OCI-LY3 (cell line): ENCODE measurements at regions not wholly inside any gene's neighbourhood (a gene's known extent, or its start where the extent isn't known, plus 50 kb on each side); places are given as distances from the start of the nearest gene placed in this dataset.
A peak's percentile ranks its signal among the peaks of the same experiment; 100 is the strongest.

Source experiments
- H2AFZ ChIP-seq: fragments of 200-600, 300-600 bp; shearing (Covaris generic); 2 replicates; pipeline ENCODE4 v1.6.0; 2014; ENCODE audit warnings: antibody characterized with exemption, low read depth, low read length
- H3K27ac ChIP-seq: fragments of 200-600, 300-600 bp; sonication (generic); 2 replicates; pipeline ENCODE4 v1.5.1; 2014; ENCODE audit warnings: mild to moderate bottlenecking, low read length, moderate library complexity, mixed read lengths
- H3K27me3 ChIP-seq: fragments of 200-600, 300-600 bp; sonication (generic); 2 replicates; pipeline ENCODE4 v1.6.1; 2014; ENCODE audit warnings: low read depth, low read length, mixed read lengths
- H3K36me3 ChIP-seq: fragments of 200-600, 300-600 bp; sonication (generic); replicated peaks from 2 replicates; pipeline ENCODE3; 2014; ENCODE audit warnings: low read depth, low read length, mixed read lengths
- H3K4me1 ChIP-seq: fragments of 300-600, 200-600 bp; sonication (generic); 2 replicates; pipeline ENCODE4 v1.6.1; 2014; ENCODE audit warnings: low read length, mixed read lengths
- H3K4me2 ChIP-seq: fragments of 200-600, 300-600 bp; sonication (generic); 2 replicates; pipeline ENCODE4 v1.6.1; 2014; ENCODE audit warnings: low read length, mixed read lengths
- H3K4me3 ChIP-seq: fragments of 300-600, 200-600 bp; sonication (generic); 2 replicates; pipeline ENCODE4 v1.5.1; 2014; ENCODE audit warnings: antibody characterized with exemption, mild to moderate bottlenecking, low read length, moderate library complexity
- H3K79me2 ChIP-seq: fragments of 300-600, 200-600 bp; shearing (Covaris generic); 2 replicates; pipeline ENCODE4 v1.6.1; 2014; ENCODE audit warnings: mild to moderate bottlenecking, low read length, mixed read lengths
- H3K9ac ChIP-seq: fragments of 300-600, 200-600 bp; shearing (Covaris generic); 2 replicates; pipeline ENCODE4 v1.6.0; 2014; ENCODE audit warnings: mild to moderate bottlenecking, low read length, moderate library complexity
- H3K9me3 ChIP-seq: fragments of 200-600, 300-600 bp; shearing (Covaris generic); 2 replicates; pipeline ENCODE4 v1.6.1; 2014; ENCODE audit warnings: low read length, mixed read lengths; ENCODE audit not compliant: insufficient read depth
- H4K20me1 ChIP-seq: fragments of 200-600, 300-600 bp; sonication (generic); 2 replicates; pipeline ENCODE4 v1.6.1; 2016; ENCODE audit warnings: low read length, mixed read lengths; ENCODE audit not compliant: insufficient read depth
- EZH2phosphoT487 ChIP-seq: fragments of 200-600 bp; shearing (Covaris generic); IDR thresholded peaks from 2 replicates; pipeline ENCODE4 v1.6.1; 2018; ENCODE audit warnings: antibody characterized with exemption, mixed run types, low read depth
- TF ChIP-seq, protein P1 (sequence below): fragments of 200-600, 300-600 bp; sonication (generic); IDR thresholded peaks from 2 replicates; pipeline ENCODE4 v1.5.1; 2014; ENCODE audit warnings: antibody characterized with exemption, low read length, low read depth

DNA sequence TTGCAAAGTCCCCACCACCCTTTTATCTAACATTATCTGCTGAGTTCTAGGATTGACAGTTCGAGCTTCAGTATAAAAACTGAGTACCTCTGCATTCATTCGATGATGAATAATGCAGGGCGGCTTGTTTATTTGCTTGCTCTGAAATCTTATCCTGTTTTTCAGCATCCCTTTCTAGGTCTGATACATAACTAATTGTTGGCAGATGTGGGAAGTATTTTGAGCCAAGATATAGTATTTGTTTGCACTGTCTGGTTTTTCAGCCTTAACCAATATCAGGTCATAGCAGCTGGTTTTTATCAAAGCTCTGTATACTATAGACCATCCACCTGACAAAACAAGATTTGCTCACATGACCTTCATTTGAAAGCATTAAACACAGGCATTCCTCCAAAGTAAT lies 161.4 kb downstream of the TFEC start:
- no peaks in the 10 kb centered on the region for H3K36me3 ChIP-seq
- H3K4me1 ChIP-seq, result peaks cover 5% of the 10 kb centered on the region
- no peaks in the 10 kb centered on the region for H4K20me1 ChIP-seq
- TF ChIP-seq, protein P1, sequence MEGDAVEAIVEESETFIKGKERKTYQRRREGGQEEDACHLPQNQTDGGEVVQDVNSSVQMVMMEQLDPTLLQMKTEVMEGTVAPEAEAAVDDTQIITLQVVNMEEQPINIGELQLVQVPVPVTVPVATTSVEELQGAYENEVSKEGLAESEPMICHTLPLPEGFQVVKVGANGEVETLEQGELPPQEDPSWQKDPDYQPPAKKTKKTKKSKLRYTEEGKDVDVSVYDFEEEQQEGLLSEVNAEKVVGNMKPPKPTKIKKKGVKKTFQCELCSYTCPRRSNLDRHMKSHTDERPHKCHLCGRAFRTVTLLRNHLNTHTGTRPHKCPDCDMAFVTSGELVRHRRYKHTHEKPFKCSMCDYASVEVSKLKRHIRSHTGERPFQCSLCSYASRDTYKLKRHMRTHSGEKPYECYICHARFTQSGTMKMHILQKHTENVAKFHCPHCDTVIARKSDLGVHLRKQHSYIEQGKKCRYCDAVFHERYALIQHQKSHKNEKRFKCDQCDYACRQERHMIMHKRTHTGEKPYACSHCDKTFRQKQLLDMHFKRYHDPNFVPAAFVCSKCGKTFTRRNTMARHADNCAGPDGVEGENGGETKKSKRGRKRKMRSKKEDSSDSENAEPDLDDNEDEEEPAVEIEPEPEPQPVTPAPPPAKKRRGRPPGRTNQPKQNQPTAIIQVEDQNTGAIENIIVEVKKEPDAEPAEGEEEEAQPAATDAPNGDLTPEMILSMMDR, result no peak
- no peak for TF ChIP-seq EZH2phosphoT487
- H3K79me2 ChIP-seq, result no peaks in the 10 kb centered on the region
- no peak overlapping the region for H3K9ac ChIP-seq
- H3K9me3 ChIP-seq, result no peaks in the 10 kb centered on the region
- H2AFZ ChIP-seq, result no peak overlapping the region
- H3K4me3 ChIP-seq, result no peak overlapping the region
- H3K27me3 ChIP-seq, result no peaks in the 10 kb centered on the region
- H3K27ac ChIP-seq, result no peak overlapping the region
- H3K4me2 ChIP-seq, result no peak overlapping the region

GRCh38 chr7:115868369-115868768 lies 162.2 kb downstream of the TFEC start:
- no peak overlapping the region for H3K27ac ChIP-seq
- no peaks in the 10 kb centered on the region for H3K9me3 ChIP-seq
- no peak overlapping the region for H2AFZ ChIP-seq
- H3K36me3 ChIP-seq, result no peaks in the 10 kb centered on the region
- H3K9ac ChIP-seq, result no peak overlapping the region
- H3K79me2 ChIP-seq, result no peaks in the 10 kb centered on the region
- no peak overlapping the region for H3K4me2 ChIP-seq
- no peaks in the 10 kb centered on the region for H3K27me3 ChIP-seq
- TF ChIP-seq, protein P1, result no peak
- no peak for TF ChIP-seq EZH2phosphoT487
- peaks cover 11% of the 10 kb centered on the region for H3K4me1 ChIP-seq
- no peaks in the 10 kb centered on the region for H4K20me1 ChIP-seq
- H3K4me3 ChIP-seq, result no peak overlapping the region

GRCh38 chr7:115864082-115864481 lies 166.5 kb downstream of the TFEC start:
- H3K27ac ChIP-seq, result no peak overlapping the region
- no peaks in the 10 kb centered on the region for H3K36me3 ChIP-seq
- no peaks in the 10 kb centered on the region for H3K27me3 ChIP-seq
- no peak overlapping the region for H3K9ac ChIP-seq
- H4K20me1 ChIP-seq, result no peaks in the 10 kb centered on the region
- H3K4me1 ChIP-seq, result peaks cover 15% of the 10 kb centered on the region
- H3K4me3 ChIP-seq, result no peak overlapping the region
- peak overlapping the region; percentile 48 for H3K4me2 ChIP-seq
- H3K79me2 ChIP-seq, result no peaks in the 10 kb centered on the region
- no peak overlapping the region for H2AFZ ChIP-seq
- no peaks in the 10 kb centered on the region for H3K9me3 ChIP-seq
- TF ChIP-seq, protein P1, result no peak
- TF ChIP-seq EZH2phosphoT487, result no peak

- Histone ChIP-seq H3K4me1 (no peaks in the 10 kb centered on the region), H3K4me2 (no peak overlapping the region), H3K9ac (no peak overlapping the region), H2AFZ (no peak overlapping the region), H3K79me2 (no peaks in the 10 kb centered on the region), H3K36me3 (no peaks in the 10 kb centered on the region), H3K9me3 (no peaks in the 10 kb centered on the region), H3K4me3 (no peak overlapping the region), H3K27me3 (no peaks in the 10 kb centered on the region), H4K20me1 (no peaks in the 10 kb centered on the region), H3K27ac (no peak overlapping the region)
- TF ChIP-seq, protein P1, result peak; percentile 75
- TF ChIP-seq EZH2phosphoT487, result no peak
These were observed 179.3 kb downstream of the TFEC start for GRCh38 chr7:115851291-115851690.
